Skeletal muscle satellite cell (primary cell): ENCODE measurements at regions not wholly inside any gene's neighbourhood (a gene's known extent, or its start where the extent isn't known, plus 50 kb on each side); places are given as distances from the start of the nearest gene placed in this dataset.
"Not testable (repeated sequence)": the region's sequence is repeated elsewhere in the genome, so short reads cannot be mapped to it uniquely, and the experiment has no call there.

Source experiments
- H3K27me3 ChIP-seq: 2 replicates; pipeline ENCODE4 v1.7.0; 2013; ENCODE audit warnings: low read length; ENCODE audit not compliant: control insufficient read depth, insufficient read depth
- H3K36me3 ChIP-seq: 2 replicates; pipeline ENCODE4 v1.7.0; 2013; ENCODE audit warnings: mild to moderate bottlenecking, control low read depth, low read length; ENCODE audit not compliant: insufficient read depth
- H3K4me1 ChIP-seq: 2 replicates; pipeline ENCODE4 v1.7.0; 2013; ENCODE audit warnings: low read length; ENCODE audit not compliant: control insufficient read depth, insufficient read depth
- H3K4me2 ChIP-seq: 2 replicates; pipeline ENCODE4 v1.7.0; 2013; ENCODE audit warnings: mild to moderate bottlenecking, low read length
- H3K4me3 ChIP-seq: 2 replicates; pipeline ENCODE4 v1.7.0; 2013; ENCODE audit warnings: low read length
- H3K9ac ChIP-seq: 2 replicates; pipeline ENCODE4 v1.7.0; 2013; ENCODE audit warnings: mild to moderate bottlenecking, low read depth, low read length, moderate library complexity
- H3K9me3 ChIP-seq: replicated peaks from 2 replicates; pipeline ENCODE4 v1.7.0; 2013; ENCODE audit warnings: mild to moderate bottlenecking, control low read depth, low read length

DNA sequence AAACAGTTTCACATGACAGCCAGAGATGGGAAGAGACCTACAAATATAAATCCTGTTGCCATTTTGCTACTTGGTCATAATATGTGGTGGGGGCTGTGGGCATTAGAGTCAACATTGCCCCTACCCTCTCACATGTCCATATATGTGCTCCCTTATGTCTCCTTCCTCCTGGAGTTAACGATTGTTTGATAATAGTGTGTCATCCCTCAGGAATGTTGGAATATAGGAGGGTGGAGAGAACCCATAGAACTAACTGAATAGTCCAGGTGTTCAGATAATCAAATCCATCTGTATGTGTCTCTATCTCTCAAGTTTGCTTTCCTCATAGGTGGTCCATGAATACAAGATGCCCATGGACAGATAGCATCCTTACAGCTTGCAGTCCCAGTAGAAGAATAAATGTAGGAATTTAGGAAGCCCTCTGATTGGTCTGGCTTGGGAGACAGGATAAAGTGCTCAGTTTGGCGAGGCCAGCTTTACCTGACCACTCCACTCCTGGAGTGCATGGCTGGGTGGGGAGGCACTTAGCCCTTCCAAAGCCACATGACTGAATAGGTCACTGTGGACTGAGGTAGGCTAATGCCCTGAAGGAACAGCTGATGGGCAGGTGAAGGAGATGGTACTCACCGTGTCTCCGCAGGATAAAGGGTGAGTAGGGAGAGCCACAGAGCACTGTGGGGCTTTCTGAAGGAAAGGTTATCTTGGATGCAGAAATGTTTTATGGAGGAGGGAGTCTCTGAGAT, 166.9 kb downstream of the CDCA7 start:
- no peak overlapping the region for H3K9ac ChIP-seq
- H3K9me3 ChIP-seq, result peaks cover 7% of the 10 kb centered on the region
- H3K27me3 ChIP-seq, result peaks cover 38% of the 10 kb centered on the region
- H3K4me2 ChIP-seq, result no peak overlapping the region
- H3K4me1 ChIP-seq, result no peaks in the 10 kb centered on the region
- H3K36me3 ChIP-seq, result no peaks in the 10 kb centered on the region
- no peak overlapping the region for H3K4me3 ChIP-seq

DNA sequence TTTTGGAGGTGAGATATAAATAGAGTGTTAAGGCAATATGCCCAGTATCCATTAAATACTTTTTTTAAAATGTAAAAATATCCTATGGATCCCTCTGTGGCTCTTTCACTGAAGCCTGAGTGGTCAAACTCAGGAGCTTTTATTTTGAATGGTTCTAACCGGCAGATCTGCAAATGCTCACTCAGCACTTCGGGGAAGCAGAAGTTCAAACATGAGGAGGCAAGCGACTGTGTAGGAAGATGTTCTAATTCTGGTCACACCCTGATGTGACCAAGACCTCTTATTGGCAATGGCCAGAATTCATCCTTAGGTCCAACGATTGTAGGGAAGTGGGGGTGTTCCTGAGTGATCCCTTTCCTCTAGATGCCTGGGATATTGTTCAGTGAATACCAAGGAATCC, 168.8 kb downstream of the CDCA7 start:
- no peaks in the 10 kb centered on the region for H3K4me1 ChIP-seq
- H3K9ac ChIP-seq, result no peak overlapping the region
- no peaks in the 10 kb centered on the region for H3K36me3 ChIP-seq
- H3K27me3 ChIP-seq, result peaks cover 38% of the 10 kb centered on the region
- no peak overlapping the region for H3K4me3 ChIP-seq
- peaks cover under 1% of the 10 kb centered on the region for H3K9me3 ChIP-seq
- H3K4me2 ChIP-seq, result no peak overlapping the region

GRCh38 chr2:173524256-173524955, 169.7 kb downstream of the CDCA7 start:
- Histone ChIP-seq H3K9ac (no peak overlapping the region), H3K9me3 (no peaks in the 10 kb centered on the region), H3K4me3 (no peak overlapping the region), H3K36me3 (no peaks in the 10 kb centered on the region), H3K4me1 (no peaks in the 10 kb centered on the region), H3K27me3 (peaks cover 38% of the 10 kb centered on the region), H3K4me2 (no peak overlapping the region)

DNA sequence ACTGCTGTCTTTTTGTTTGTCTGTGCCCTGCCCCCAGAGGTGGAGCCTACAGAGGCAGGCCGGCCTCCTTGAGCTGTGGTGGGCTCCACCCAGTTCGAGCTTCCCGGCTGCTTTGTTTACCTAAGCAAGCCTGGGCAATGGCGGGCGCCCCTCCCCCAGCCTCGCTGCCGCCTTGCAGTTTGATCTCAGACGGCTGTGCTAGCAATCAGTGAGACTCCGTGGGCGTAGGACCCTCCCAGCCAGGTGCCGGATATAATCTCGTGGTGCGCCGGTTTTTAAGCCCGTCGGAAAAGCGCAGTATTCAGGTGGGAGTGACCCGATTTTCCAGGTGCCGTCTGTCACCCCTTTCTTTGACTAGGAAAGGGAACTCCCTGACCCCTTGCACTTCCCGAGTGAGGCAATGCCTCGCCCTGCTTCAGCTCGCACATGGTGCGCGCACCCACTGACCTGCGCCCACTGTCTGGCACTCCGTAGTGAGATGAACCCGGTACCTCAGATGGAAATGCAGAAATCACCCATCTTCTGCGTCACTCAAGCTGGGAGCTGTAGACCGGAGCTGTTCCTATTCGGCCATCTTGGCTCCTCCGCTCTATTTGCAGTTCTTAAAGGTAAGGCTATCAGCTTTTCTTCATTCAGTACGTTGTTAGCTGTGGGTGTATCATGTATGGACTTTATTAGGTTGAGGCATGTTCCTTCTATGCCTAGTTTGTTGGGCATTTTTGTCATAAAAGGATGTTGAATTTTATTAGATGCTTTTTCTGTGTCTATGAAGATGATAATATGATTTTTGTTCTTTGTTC, 178.3 kb downstream of the CDCA7 start:
- not testable (repeated sequence) for H3K4me1 ChIP-seq, H3K4me3 ChIP-seq, H3K9me3 ChIP-seq, H3K9ac ChIP-seq, H3K4me2 ChIP-seq, H3K36me3 ChIP-seq
- peaks cover 26% of the 10 kb centered on the region for H3K27me3 ChIP-seq

GRCh38 chr2:173537694-173538093, 183.0 kb downstream of the CDCA7 start:
- H3K4me3 ChIP-seq, result no peak overlapping the region
- no peaks in the 10 kb centered on the region for H3K4me1 ChIP-seq
- H3K27me3 ChIP-seq, result peaks cover 26% of the 10 kb centered on the region
- no peak overlapping the region for H3K9ac ChIP-seq
- no peak overlapping the region for H3K4me2 ChIP-seq
- H3K36me3 ChIP-seq, result no peaks in the 10 kb centered on the region
- no peaks in the 10 kb centered on the region for H3K9me3 ChIP-seq

- Histone ChIP-seq H3K4me3 (no peak overlapping the region), H3K9me3 (no peaks in the 10 kb centered on the region), H3K4me2 (no peak overlapping the region), H3K9ac (no peak overlapping the region), H3K27me3 (peaks cover 23% of the 10 kb centered on the region), H3K4me1 (no peaks in the 10 kb centered on the region), H3K36me3 (no peaks in the 10 kb centered on the region)
Observed at GRCh38 chr2:173539615-173540014, 184.9 kb downstream of the CDCA7 start.

- H3K4me2 ChIP-seq, result no peak overlapping the region
Observed at GRCh38 chr2:173544641-173545363, 190.1 kb downstream of the CDCA7 start.

GRCh38 chr2:173545364-173545763, 190.7 kb downstream of the CDCA7 start:
- Histone ChIP-seq H3K9ac (no peak overlapping the region), H3K4me2 (no peak overlapping the region), H3K4me3 (no peak overlapping the region), H3K9me3 (no peaks in the 10 kb centered on the region), H3K4me1 (no peaks in the 10 kb centered on the region), H3K36me3 (no peaks in the 10 kb centered on the region), H3K27me3 (no peaks in the 10 kb centered on the region)

More at GRCh38 chr2:173544641-173545363, 190.1 kb downstream of the CDCA7 start:
- no peaks in the 10 kb centered on the region for H3K27me3 ChIP-seq
- no peaks in the 10 kb centered on the region for H3K36me3 ChIP-seq
- no peaks in the 10 kb centered on the region for H3K9me3 ChIP-seq
- H3K4me3 ChIP-seq, result no peak overlapping the region
- no peak overlapping the region for H3K9ac ChIP-seq
- H3K4me1 ChIP-seq, result no peaks in the 10 kb centered on the region

DNA sequence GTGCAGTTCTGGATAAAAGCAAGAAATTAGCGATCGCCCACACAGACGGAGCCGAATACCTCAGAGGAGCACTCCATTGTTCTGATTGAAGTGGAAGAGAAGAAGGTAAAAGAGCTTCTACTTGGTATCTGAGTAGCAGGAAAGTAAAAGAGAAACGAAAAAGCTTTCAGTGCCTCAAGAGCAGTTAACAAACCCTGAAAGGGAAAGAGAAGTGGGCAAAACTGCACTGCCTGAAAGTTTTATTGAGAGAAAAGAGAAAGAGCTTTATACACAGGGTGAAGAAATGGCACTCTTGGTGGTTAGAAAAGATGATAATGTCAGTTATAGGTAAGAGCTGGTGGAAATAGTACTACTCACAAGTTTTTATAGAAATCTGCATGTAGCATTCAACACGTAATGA, 192.8 kb downstream of the CDCA7 start:
- no peak overlapping the region for H3K9ac ChIP-seq
- no peak overlapping the region for H3K4me2 ChIP-seq
- H3K4me1 ChIP-seq, result no peaks in the 10 kb centered on the region
- no peak overlapping the region for H3K4me3 ChIP-seq
- H3K9me3 ChIP-seq, result no peaks in the 10 kb centered on the region
- no peaks in the 10 kb centered on the region for H3K36me3 ChIP-seq
- no peaks in the 10 kb centered on the region for H3K27me3 ChIP-seq

- no peak overlapping the region for H3K9ac ChIP-seq
Observed at GRCh38 chr2:173550143-173550542, 195.5 kb downstream of the CDCA7 start.

DNA sequence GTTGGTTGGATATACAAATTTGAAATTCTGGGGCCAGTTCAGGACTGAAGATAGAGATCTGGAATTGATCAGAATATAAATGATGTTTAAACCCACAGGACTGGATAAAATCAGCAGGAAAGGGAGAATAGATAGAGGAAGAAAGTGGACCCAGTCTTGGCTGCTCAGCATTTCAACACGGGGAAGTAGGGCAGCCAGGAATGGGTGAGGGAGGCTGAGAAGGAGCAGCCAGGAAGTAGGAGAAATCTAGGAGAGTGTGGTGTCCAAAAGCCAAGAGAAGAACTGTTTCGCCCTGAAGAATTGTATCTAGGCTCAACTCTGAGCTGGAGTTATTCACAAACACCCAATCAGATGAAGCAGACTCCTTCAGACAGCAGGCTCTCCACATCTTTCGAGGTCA, 197.9 kb downstream of the CDCA7 start:
- no peak overlapping the region for H3K4me3 ChIP-seq
- no peak overlapping the region for H3K9ac ChIP-seq
- no peak overlapping the region for H3K4me2 ChIP-seq
- H3K4me1 ChIP-seq, result no peaks in the 10 kb centered on the region
- no peaks in the 10 kb centered on the region for H3K9me3 ChIP-seq
- H3K36me3 ChIP-seq, result no peaks in the 10 kb centered on the region
- peaks cover 22% of the 10 kb centered on the region for H3K27me3 ChIP-seq

More at GRCh38 chr2:173550143-173550542, 195.5 kb downstream of the CDCA7 start:
- H3K4me1 ChIP-seq, result no peaks in the 10 kb centered on the region
- H3K36me3 ChIP-seq, result no peaks in the 10 kb centered on the region
- peaks cover 3% of the 10 kb centered on the region for H3K27me3 ChIP-seq
- H3K4me3 ChIP-seq, result no peak overlapping the region
- no peaks in the 10 kb centered on the region for H3K9me3 ChIP-seq
- H3K4me2 ChIP-seq, result no peak overlapping the region
